ENCODE measurements at regions not wholly inside any gene's neighbourhood (a gene's known extent, or its start where the extent isn't known, plus 50 kb on each side); places are given as distances from the start of the nearest gene placed in this dataset.

DNA sequence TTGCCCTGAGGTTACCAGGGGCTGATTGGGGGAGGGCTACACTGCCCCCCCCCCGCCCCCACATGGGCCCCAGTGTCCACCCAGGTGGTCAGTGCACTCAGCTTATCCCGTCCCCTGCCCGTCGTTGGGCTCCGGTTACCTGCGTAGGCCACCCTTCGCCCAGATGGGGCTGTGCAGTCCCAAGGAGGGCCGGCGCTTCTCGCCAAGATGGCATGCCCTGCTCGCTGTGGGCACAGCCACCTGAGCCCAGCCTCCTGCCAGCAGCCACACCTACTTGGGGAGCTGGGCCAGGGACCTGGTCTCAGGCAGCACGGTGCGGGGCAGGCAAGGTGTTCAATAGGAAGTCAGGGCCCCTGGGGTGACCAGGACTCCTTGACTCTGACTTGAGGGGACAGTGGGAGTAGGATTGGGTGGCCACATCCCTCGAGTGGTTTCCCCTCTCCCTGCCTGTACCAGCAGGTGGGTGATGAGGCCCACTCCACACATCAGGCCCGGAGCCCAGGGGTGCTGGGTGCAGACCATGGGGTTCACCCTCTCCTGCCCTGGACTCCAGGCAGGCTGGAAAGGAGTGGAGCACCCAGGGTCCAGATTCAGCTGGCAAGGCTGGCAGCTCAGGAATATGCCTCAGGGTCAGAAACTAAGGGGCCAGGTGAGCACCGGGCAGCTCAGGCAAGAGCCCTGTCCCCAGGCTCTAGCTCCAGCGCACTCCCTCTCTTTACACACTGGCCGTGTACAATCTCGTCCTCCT is 170.3 kb downstream of the GLI2 start:
- DNase-seq = no peak

DNA sequence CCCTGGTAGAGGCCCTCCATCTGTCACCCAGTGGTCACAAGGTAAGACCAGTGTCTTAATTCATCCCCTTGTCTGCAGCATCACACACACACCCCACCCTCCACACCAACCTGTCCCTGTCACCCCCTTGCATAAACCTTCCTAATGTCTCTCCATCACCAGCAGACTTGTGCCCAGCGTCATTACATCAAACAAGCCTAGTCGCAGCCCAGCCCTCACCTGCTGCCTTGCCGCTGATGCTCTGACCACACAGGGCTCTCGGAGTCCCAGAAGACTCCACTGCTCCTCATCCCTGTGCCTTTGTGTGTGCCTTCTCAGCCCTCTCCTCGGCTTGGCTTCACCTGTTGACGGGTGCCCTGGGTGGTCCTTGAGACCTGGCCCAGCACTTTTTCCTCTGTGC is 171.2 kb downstream of the GLI2 start:
- DNase-seq = no peak

DNA sequence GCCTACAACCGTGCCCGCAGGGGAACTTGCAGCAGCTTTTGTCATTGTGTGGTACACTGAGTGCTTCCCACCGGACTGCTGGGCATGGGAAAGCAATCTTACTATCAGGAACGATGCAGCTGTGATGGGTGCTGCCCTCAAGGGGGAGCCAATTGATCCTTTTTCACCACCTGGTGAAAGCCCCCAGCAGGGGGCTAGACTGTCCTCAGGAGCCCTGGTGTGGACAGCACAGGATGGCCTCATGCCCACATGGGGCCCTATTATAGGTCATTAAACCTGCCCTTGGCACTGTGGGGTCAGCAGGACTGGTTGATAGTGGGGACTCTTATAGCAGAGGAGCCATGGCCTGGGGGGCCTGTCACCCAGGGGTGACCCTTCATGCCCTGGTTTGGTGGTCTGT is 172.2 kb downstream of the GLI2 start:
- DNase-seq = no peak

DNA sequence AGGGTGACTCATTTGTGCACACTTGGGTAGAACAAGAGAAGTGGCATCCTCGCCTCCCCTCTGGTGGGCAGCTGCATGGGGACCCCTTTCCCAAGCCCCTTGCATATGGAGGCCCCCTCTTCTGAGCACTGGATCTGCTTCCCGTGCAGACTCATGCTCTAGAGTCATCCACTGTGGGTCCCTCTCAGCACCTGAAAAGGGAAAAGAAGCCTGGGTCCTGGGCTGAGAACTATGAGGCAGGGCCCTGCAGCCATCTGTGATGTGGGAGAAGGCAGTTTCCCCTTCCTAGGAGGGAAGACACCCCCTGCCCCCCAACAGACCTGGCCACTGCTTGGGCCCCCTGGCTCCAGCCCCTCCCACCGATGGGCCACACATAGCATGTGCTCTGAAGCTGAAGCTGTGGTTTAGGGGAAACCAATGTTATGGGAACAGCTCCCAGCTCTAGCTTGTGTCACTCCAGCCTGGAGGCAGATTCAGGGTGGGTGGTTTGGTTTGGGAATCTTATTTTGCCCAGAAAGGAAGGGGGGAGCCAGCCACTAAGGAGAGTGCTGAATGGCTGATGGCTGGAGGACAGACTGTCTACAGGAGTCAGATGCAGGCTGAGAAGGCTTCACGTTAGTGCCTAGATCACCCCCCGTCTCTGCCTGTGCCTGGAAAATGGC is 172.8 kb downstream of the GLI2 start:
- DNase-seq = no peak

DNA sequence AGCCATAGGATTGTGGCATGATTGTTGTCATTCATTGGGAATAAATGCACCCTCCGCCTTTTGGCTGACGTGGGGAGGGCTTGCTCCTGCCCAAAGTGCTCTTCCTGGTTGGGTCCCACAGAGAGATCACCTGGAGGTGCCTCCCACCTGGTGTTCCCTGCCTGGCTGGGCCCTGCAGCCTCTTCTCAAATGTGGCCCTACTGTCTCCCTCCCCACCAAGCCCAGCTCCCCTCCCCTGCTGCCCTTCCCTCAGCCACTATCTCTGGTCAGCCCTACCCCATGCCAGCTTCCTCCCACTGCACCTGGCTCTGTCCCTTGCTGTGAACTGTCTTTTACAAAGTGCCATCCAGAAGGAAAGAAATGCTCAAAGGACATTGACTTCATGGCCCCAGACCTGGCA is 173.4 kb downstream of the GLI2 start:
- DNase-seq = no peak

DNA sequence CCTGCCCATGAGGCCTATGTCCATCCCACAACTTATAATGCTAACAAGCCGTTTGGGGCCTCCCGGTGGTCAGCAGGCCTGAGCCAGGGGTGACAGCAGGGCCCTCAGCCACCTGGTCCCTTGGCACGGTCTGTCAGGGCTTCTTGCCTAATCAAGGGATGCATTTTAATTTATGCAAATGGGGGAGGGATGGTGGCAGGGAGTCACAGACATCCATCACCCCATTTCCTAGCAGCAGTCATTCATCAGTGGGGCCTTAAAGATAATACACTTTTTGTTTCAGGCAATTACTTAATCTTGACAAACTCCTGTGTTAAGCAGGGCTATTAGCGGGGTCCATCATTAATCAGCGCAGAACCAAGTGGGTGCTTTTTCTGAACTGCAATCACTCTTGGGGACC is 174.5 kb downstream of the GLI2 start:
- no peak for DNase-seq

DNA sequence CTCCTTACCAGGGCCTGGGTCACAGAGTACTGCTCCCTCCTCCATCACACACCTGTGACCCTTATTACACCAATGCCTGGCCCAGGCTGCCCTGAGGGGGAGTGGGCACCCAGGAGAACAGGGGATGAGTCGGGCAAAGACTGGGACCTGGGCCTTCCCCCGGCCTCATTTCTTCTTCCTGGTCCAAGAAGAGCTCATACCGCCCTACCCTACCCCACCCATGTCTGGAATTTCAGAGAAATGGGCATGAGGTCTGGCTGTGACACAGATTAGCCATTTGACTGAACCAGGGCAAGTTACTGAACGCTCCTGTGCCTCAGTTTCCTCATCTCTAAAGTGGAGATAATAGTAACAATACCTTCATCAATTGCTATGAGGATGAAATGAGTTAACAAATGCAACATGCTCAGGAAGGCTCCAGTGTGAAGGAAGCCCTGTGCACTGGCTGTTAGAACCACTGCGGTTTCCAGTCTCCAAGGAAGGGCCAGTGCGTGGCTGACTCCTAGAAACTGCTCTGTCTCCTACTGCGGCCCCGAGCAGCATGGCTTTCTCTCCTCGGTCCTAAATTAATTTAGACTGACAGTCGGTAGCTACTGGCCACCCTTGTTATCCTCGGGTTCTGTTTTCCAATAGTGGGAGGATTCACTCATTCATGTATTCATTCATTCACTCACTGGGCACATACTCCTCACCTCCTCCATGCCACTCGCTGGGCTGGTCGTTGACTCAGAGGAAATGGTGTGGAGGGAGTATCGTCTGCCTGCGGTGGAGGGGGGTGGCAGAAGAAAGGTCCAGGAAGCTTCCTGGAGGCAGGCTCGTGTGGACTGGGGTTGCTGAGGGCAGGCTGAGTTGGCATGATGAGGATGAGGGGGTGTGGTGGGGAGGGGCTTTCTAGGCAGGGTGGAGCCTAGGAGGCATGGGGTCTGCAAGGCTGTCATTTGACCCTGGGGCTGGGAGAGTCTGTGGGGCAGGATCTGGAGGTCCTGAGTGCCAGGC is 175.6 kb downstream of the GLI2 start:
- DNase-seq = no peak

DNA sequence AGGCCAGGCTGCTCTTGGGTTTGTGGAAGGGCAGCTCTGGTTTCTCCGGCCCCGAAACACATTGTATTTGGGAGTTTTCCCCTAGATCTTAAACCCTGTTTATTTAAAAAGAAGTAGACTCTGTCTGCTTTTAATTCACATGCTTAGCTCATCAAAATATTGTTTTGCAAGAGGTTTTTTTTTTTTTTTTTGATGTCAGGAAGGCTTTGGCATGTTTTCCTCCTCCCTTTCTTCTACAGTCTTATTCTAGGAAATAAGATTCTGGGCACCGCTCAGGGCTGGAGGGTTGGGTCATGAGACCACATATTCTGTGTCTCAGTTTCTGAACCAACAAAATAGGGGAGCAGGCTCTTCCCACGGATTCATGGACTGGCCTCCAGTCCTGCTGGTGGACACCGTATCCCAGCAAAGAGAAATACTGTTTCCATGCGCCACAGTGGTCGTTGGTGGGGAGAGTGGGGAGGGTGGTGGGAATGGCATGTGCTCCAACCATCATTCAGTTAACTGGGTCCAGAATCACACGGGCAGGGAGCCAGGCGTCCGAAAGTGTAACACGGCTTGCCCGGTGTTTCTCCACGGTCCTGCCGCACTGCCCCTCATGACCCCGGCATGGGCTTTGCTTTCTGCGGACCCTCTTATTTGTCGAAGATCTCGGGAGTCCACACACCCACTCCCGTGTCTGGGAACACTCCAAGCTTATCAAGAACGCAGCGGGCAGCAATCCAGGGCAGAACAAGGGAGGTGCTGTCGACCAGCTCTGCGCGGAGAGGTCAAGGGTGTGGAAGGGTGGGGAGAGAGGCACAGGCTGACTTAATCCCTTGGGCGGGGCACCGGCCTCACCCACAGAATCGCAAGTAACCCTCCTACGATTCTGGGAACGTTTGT is 176.7 kb downstream of the GLI2 start:
- DNase-seq = no peak

DNA sequence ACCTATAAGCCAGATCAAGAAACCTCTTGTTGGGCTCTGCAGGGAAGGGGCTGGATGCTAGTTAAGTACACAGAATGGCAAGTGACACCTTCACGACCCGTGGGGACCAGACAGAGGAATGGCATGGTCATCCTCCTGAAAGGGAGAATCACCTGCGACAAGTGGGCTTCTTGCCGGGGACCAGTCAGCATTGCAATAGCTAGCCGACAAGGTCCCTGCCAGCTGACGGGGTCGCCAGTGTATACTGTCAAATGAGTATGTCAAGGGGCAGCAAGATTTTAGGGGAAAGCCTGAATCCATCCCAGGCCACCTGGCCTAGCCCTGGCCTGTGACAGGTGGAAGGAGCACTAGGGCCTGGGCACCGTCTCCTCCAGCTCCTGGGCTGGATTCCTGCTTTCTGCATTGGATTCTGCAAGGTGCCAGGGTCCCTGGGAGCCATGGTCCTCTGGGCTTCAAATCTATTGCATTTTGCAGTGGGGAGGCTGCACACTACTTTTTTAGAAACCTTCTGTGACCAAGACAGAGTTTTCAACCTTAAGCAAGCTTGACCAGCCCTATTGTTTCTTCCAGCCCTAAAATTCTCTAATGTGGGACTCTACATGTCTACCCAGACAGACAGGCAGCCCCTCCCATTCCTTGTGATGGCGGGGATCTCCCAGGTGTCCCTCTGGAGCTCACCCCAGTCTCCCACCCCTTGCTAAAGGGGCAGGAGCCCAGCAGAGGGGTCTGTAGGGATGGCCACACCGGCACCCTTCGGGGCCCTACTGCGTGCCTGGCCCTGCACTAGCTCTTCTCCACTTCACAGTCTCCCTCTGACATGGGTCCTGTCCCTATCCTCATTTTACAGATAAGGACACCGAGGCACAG is 178.5 kb downstream of the GLI2 start:
- no peak for DNase-seq

DNA sequence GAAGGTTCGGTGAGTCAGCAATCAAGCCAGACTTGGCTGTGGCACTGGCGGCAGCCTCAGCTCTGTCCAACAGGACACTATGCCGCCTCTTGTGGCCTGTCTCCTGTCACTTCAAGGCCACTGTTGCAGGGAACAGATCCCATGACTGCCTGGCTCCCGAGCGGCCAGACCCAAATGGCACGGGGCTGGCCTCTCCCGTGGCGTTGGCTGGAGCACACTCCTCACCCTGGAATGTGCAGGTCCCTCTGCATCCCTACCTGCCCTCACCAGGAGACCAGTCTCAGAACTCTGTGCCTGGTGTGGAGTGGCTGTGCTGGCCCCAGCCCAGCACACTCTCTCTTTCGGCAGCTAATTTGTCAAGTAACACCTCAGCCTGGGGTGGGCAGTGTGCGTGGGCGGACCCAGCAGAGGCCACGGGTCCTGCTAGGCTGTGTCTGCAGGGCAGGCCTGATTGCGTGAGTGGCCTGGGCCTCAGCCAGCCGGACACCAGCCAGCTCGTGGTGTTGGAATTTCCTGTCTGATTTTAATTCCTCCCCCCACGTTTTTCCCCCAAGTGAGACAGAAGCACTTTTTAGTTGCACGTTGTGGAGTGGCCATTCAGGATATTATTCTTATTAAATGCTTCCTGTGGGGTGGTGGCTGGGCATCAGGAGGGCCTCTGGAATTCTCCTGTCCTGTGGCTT is 179.3 kb downstream of the GLI2 start:
- DNase-seq = no peak

DNA sequence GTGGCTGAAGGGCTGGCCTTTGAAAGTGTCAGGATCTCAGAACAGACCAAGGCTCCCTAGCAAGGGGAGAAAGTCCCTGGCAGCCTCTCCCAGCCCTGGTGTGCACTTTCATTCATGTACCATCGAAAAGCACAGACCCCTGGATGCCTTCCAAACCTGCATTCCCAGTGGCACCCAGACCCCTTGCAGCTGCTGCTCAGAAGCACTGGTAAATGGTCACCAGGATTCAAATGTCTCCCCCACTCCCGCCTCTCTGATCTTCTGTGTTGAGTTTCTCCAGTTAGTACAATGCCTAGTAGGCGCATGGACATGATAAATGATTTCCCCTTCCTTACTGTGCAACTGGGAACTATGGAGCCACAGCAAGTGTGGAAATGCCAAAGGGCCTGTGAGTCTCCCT is 180.0 kb downstream of the GLI2 start:
- no peak for DNase-seq

DNA sequence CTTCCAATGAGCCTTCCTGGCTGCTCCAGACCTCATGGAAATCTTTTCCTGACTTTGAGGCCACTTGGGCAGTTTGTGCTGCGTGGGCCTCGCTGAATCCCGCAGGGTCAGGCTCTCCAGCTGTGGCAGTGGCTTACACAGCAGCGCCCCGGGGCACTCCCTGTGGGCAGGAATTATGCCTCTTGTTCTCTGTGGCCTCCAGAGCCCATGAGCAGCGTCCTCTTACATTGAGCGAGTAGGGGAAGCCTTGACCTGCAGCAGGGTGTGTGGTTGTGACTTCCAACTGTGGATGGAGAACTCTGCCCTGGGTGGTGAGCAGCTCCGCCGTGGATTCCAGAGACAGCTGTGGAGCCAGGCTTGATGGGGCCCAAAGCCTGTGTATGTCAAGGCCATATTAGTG is 180.8 kb downstream of the GLI2 start:
- no peak for DNase-seq

DNA sequence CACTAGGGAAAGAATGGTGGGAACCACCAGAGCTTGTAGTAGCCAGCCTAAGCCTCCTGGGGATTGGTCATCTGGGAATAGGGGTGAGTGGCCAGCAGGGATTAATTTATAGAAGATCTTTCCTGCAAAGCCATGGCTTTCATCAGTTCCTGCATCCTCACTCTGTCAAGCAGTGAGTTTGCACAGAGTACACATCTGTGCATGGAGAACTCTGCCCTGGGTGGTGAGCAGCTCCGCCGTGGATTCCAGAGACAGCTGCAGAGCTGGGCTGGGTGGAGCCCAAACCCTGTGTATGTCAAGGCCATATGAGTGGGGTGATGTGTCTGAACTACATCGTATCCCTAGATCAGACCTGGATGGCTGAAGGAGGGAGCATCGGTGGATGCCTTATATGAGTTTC is 182.2 kb downstream of the GLI2 start:
- DNase-seq = no peak

DNA sequence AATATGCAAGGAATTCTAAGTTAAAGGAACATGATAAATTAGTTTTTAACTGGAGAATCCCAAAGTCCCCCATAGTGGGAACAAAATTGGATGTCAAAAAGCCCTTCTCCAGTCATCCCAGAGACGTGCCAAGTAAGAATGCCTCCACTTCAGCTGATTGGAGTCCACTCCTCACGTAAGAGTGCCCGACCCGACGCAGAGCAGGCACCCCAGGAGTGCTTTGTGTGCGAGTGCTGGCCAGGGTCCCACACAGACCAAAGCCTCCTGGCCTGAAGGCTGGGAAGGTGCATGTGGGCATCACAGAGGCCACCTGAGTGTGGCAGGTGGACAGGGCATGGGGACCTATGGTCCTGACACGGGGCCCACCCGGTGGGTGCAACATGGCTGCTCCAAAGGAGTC is 183.5 kb downstream of the GLI2 start:
- DNase-seq = no peak

DNA sequence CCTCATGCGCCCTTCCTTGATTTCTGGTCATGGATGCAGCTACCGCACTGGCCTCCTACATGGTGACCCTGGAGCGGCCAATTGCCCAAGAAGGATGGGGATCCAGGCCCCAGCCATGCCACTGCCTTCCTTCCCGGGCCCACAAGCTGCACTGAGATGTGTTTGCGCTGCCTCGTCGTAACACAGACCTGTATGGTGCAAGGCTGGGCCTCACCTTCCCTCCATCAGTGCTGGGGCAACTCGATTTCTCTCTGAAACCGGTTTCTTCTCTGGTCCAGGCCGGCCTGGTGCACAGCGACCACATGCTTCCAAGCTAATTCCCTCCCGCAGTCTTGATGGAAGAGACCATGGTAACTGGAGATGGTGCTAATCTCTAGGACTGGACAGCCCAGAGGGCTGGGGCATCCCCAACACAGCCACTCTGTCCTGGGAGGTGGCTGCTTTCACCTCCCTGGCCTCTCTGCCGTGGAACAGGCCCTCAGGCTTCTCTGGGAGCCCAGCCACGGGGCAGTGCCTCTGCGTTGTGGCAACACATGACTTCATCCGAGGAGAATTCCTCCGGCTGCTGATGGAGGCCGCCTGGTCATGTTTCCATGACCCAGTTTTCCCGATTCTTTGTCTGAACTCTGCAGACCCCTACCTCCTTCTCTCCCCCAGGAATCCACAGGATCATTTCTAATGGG is 184.2 kb downstream of the GLI2 start:
- DNase-seq = no peak

DNA sequence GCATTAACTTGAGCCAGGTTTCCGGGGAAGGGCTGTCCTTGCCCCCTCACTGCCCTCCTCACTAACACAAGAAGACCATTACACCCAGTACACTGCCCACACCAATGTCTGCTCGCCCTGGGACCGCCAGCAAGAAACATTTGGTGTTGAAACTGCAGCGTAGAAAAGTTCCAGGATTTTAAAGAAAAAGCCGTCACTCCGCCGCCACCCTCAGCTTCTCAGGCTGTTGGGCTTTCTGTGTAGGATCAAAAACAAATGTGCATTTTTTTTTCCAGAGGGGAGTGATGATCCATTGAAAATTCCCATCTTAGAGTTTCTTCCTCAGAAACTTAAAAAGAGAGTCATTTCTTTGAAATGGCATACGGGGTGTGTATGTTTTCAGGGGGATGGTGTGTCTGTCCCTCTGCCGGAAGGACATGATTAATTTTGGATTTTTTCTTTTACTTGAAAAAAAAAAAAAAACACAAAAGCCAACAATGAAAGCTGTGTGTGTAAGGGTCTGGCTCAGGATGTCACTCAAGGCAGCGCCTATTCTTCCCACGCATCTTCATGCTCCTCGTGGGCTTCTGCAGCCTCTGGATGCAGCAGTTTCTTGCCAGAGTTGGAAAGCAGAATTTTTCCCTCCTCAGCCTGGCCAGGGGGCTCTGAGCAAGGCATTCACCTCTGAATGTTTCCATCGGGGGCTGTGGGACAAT is 184.9 kb downstream of the GLI2 start:
- no peak for DNase-seq

DNA sequence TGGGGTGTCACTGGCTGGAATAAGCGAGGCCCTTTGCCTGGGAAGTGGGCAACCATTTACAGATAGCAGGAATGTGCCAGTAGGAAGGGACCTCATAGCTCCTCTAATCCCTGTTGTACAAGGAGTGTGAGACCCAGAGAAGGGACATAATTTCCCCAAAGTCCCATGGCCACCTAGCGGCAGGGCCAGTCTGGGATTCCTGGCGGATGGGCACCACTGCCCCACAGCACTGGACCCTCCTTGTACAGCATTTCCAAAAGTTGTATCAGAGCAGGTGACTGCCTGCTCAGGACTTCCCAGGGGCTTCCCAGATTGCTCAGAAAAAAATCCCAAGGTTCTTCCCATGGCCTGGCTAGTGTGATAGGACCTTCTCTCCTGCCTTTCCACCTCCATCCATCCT is 185.8 kb downstream of the GLI2 start:
- no peak for DNase-seq

DNA sequence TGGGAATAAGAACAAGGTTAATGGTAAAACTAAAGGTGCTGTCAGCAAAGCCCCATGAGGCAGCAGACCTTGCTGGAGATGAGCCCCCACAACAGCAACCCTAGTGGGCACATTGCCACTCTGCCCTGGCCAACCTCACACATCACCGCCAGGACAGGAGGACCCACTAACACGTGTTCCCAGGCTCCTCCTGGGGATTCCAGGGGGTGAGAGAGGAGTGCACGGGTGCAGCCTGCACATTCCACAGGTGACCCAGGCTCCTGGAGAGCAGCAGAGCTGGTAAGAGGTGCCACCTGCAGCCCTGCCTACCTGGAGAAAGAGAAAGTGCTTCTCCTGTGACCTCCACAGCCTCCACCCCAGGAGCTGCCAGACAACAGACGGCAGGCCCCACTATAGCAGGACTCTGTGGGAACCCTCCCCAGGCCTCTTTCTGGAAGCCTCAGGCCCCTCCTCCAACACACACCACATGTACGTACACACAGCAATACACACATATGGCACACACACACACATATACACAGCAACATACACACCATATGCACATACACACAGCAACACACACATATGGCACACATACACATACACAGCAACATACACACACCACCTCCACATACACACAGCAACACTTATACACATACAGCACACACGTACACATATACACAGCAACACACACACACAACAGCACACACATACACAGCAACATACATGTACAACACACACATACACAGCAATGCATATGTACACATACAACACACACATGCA is 187.1 kb downstream of the GLI2 start:
- no peak for DNase-seq

DNA sequence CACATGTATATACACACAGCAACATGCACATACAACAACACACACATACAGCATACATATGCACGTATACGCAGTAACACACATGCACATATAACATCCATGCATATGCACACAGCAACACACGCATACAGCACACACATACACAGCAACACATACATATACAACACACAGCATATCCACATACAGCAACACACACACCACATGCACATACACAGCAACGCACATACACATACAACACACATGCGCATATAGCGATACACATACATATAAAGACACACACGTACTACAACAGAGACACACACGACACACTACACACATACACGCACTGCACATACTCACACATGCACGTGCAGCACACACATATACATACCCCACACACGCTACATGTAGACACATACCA is 187.8 kb downstream of the GLI2 start:
- no peak for DNase-seq

Measured in CD4-positive, alpha-beta T cell treated with Interleukin-1 beta for 1 hour (primary cell).